DOHH2 (cell line): ENCODE measurements at regions not wholly inside any gene's neighbourhood (a gene's known extent, or its start where the extent isn't known, plus 50 kb on each side); places are given as distances from the start of the nearest gene placed in this dataset.

Experiments
- H3F3A ChIP-seq: fragments of 200-600 bp; sonication (generic), shearing (Covaris generic); 2 replicates; pipeline ENCODE4 v1.6.0; 2016; ENCODE audit warnings: antibody characterized with exemption, mild to moderate bottlenecking; ENCODE audit not compliant: control insufficient read depth, insufficient read depth
- H3K27ac ChIP-seq: fragments of 200-600 bp; sonication (generic); 2 replicates; pipeline ENCODE4 v1.5.1; 2014; ENCODE audit warnings: low read depth, mild to moderate bottlenecking, low read length, moderate library complexity
- H3K27me3 ChIP-seq: fragments of 200-600 bp; sonication (generic); 2 replicates; pipeline ENCODE4 v1.6.1; 2014; ENCODE audit warnings: mild to moderate bottlenecking, low read length, mixed read lengths; ENCODE audit not compliant: control insufficient read depth
- H3K36me3 ChIP-seq: fragments of 200-600 bp; sonication (generic); 2 replicates; pipeline ENCODE4 v1.6.1; 2014; ENCODE audit warnings: mild to moderate bottlenecking, low read length, moderate library complexity, mixed read lengths; ENCODE audit not compliant: control insufficient read depth
- H3K4me1 ChIP-seq: fragments of 200-600 bp; sonication (generic); 2 replicates; pipeline ENCODE4 v1.6.1; 2014; ENCODE audit warnings: mild to moderate bottlenecking, low read length, mixed read lengths; ENCODE audit not compliant: control insufficient read depth
- H3K4me2 ChIP-seq: fragments of 200-600 bp; sonication (generic); 2 replicates; pipeline ENCODE4 v1.6.0; 2014; ENCODE audit warnings: mild to moderate bottlenecking, low read length, moderate library complexity
- H3K4me3 ChIP-seq: fragments of 200-600 bp; sonication (generic); 2 replicates; pipeline ENCODE4 v1.5.1; 2014; ENCODE audit warnings: mild to moderate bottlenecking, low read length, mixed read lengths
- H3K79me2 ChIP-seq: fragments of 200-600 bp; sonication (generic); 2 replicates; pipeline ENCODE4 v1.6.1; 2014; ENCODE audit warnings: mild to moderate bottlenecking, low read length, mixed read lengths; ENCODE audit not compliant: control insufficient read depth
- H3K9me2 ChIP-seq: fragments of 200-600 bp; sonication (generic); replicated peaks from 2 replicates; pipeline ENCODE4 v1.6.1; 2014; ENCODE audit warnings: mild to moderate bottlenecking, low read length, mixed read lengths; ENCODE audit not compliant: control insufficient read depth
- H3K9me3 ChIP-seq: fragments of 200-600 bp; sonication (generic); 2 replicates; pipeline ENCODE4 v1.6.1; 2014; ENCODE audit warnings: antibody characterized with exemption, low read length, mixed read lengths; ENCODE audit not compliant: control insufficient read depth, insufficient read depth
- H4K20me1 ChIP-seq: fragments of 200-600 bp; sonication (generic); 2 replicates; pipeline ENCODE4 v1.6.0; 2014; ENCODE audit warnings: low read depth, mild to moderate bottlenecking, antibody characterized with exemption, low read length, moderate library complexity; ENCODE audit not compliant: control insufficient read depth, insufficient read depth
- EZH2phosphoT487 ChIP-seq: fragments of 200-600 bp; sonication (generic); IDR thresholded peaks from 2 replicates; pipeline ENCODE4 v1.6.1; 2017; ENCODE audit warnings: borderline replicate concordance, mild to moderate bottlenecking, antibody characterized with exemption, low read length, moderate library complexity, mixed read lengths
- TF ChIP-seq, protein P1 (sequence below): fragments of 200-600 bp; sonication (generic); IDR thresholded peaks from one replicate; pipeline ENCODE4 v1.5.1; 2014; ENCODE audit warnings: antibody characterized with exemption, mild to moderate bottlenecking, low read depth, low read length; ENCODE audit not compliant: poor library complexity, severe bottlenecking

DNA sequence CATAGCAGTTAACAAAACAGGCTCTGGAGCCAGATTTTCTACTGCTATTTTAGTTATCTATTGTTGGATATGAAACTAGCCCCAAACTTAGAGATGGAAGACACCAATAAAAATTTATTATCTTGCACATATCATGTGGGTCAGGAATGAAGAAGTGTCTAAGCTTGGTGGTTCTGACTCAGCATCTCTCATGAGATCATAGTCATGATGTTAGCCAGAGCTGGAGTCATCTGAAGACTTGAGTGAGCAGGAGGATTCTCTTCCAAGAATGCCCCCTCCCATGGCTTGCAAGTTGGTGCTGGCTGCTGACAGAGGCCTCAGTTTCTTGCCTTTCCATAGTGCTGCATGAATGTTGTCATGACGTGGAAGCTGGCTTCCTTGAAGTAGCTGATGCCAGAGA lies 68.2 kb upstream of the TAPT1 start:
- Histone ChIP-seq H3K4me2 (no peak overlapping the region), H3K27me3 (no peaks in the 10 kb centered on the region; the same call in 1 of the 2 replicates), H3K79me2 (no peaks in the 10 kb centered on the region), H3K9me2 (no peaks in the 10 kb centered on the region), H3K4me1 (no peaks in the 10 kb centered on the region), H4K20me1 (no peaks in the 10 kb centered on the region), H3K27ac (no peak overlapping the region), H3F3A (no peaks in the 10 kb centered on the region), H3K4me3 (no peak overlapping the region), H3K36me3 (no peaks in the 10 kb centered on the region), H3K9me3 (no peaks in the 10 kb centered on the region)
- TF ChIP-seq, protein P1, sequence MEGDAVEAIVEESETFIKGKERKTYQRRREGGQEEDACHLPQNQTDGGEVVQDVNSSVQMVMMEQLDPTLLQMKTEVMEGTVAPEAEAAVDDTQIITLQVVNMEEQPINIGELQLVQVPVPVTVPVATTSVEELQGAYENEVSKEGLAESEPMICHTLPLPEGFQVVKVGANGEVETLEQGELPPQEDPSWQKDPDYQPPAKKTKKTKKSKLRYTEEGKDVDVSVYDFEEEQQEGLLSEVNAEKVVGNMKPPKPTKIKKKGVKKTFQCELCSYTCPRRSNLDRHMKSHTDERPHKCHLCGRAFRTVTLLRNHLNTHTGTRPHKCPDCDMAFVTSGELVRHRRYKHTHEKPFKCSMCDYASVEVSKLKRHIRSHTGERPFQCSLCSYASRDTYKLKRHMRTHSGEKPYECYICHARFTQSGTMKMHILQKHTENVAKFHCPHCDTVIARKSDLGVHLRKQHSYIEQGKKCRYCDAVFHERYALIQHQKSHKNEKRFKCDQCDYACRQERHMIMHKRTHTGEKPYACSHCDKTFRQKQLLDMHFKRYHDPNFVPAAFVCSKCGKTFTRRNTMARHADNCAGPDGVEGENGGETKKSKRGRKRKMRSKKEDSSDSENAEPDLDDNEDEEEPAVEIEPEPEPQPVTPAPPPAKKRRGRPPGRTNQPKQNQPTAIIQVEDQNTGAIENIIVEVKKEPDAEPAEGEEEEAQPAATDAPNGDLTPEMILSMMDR, result no peak
- TF ChIP-seq EZH2phosphoT487, result no peak

DNA sequence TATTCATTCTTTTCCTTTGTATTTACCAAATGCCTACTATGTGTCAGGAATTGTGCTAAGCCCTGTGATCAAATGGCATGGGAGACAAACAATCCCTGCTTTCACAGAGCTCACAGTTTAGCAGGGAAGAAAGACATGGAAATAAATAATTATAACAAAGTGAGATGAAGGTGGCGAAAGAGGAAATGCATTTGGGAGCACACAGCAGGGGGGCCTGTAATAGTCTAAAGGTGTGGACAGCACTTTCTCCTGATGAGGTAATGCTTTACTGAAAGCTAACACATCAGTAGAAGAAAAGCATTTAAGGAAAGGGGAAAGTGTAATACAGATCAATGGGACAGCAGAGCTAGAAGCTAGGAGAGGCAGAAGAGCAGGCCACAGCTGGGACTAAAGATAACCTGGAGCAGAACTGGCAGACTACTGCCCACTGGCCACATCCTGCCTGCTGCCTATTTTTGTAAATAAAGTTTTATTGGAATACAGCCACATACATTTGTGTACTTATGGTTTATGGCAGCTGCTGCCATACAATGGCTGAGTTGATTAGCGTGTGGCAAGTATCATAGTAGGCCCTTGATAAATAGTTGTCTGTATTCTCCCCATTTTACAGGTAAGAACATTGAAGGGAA lies 67.1 kb upstream of the TAPT1 start:
- H3K27ac ChIP-seq, result no peak overlapping the region
- TF ChIP-seq, protein P1, result no peak
- TF ChIP-seq EZH2phosphoT487, result no peak
- H3K27me3 ChIP-seq, result peaks cover 3% of the 10 kb centered on the region; the same call in 1 of the 2 replicates
- no peak overlapping the region for H3K4me2 ChIP-seq
- H3K79me2 ChIP-seq, result no peaks in the 10 kb centered on the region
- H3K36me3 ChIP-seq, result no peaks in the 10 kb centered on the region
- H3F3A ChIP-seq, result no peaks in the 10 kb centered on the region
- H3K9me3 ChIP-seq, result no peaks in the 10 kb centered on the region
- no peaks in the 10 kb centered on the region for H3K4me1 ChIP-seq
- no peak overlapping the region for H3K4me3 ChIP-seq
- no peaks in the 10 kb centered on the region for H4K20me1 ChIP-seq
- no peaks in the 10 kb centered on the region for H3K9me2 ChIP-seq

DNA sequence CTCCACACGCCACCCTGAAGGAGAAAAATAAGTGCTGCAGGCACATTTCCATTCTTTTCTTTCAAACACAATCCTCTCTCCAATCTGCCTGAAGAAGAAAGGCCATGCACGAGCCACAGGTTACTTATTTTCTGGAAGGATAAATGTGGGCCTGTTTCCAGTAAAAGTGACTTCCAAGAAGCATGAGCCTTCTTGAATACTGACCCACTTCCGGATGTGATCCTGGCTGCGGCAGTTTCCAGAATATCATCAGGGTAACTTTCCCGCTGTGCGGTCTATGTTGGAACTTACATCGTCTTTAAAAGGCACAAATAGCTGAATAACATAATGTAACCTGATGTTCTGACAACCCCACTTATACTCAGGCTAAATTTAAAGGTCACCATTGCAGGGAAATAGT lies 66.3 kb upstream of the TAPT1 start:
- Histone ChIP-seq H3K36me3 (no peaks in the 10 kb centered on the region), H3K79me2 (no peaks in the 10 kb centered on the region), H3K4me2 (no peak overlapping the region), H3K4me3 (no peak overlapping the region), H3K27ac (no peak overlapping the region), H3K9me2 (no peaks in the 10 kb centered on the region), H3F3A (no peaks in the 10 kb centered on the region), H3K9me3 (no peaks in the 10 kb centered on the region), H4K20me1 (no peaks in the 10 kb centered on the region), H3K27me3 (peaks cover 3% of the 10 kb centered on the region; the same call in 1 of the 2 replicates), H3K4me1 (no peaks in the 10 kb centered on the region)
- no peak for TF ChIP-seq EZH2phosphoT487
- TF ChIP-seq, protein P1, result no peak
